ENCODE measurements at regions not wholly inside any gene's neighbourhood (a gene's known extent, or its start where the extent isn't known, plus 50 kb on each side); places are given as distances from the start of the nearest gene placed in this dataset.

DNA sequence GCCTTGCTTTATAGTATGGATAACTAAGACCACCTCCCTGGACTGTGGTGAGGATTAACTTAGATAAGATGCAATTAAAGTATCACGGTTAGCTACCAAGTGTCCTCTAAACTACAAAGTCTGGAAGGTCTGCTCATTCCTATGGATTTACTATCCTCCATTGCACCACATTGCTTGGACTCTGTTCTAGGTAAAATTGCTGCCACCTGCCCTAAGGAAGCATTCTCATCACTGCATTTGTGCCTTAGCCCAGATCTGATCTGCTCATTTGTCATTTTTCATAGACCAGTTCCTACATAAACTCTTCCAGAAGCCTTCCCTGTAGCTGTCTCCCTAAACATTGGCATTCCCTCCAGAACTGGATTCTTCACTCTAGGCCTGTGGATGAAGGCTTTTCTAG lies 380.0 kb downstream of the INSC start:
- no peaks in the 10 kb centered on the region; a peak in 1 of 5 replicates for H3K27me3 ChIP-seq (ENCODE audit: control insufficient read depth in 2 of 2, insufficient read depth in 2 of 2, low read length in 2 of 2)
- no peak overlapping the region for H2AFZ ChIP-seq (ENCODE audit: low read depth, low read length)

DNA sequence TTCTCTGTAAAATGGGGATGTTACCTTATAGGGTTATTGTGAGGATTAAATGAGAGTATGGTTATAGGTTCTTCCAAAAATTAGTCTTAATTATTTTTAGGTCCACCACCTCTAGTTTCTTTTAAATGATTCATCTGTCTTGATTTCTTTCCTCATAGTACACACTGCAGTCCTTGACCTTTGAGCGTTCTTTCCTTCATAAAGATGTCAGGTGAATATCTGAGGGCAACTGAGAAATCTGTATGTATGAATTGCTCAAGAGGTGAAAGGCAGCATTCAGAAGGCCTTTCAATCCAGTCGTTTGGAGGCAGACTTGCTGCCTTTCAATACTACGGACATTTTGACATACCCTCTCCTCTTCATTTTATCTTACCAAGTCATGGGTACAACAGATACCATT lies 380.7 kb downstream of the INSC start:
- Histone ChIP-seq H3K4me3 (no peak overlapping the region), H3K9me3 (replicated peaks; ENCODE audit: control insufficient read depth, insufficient read depth, low read depth, low read length) (no peaks in the 10 kb centered on the region), H2AFZ (ENCODE audit: low read depth, low read length) (no peak overlapping the region), H3K4me1 (replicated peaks in 1 of 2; ENCODE audit: control insufficient read depth in 2 of 2, insufficient read depth in 2 of 2, low read length in 2 of 2) (no peaks in the 10 kb centered on the region), H3K9ac (ENCODE audit: insufficient read depth in 1 of 2, low read depth in 2 of 2, low read length in 2 of 2) (no peak overlapping the region), H3K36me3 (ENCODE audit: control insufficient read depth, insufficient read depth, low read length) (no peaks in the 10 kb centered on the region), H3K27me3 (ENCODE audit: control insufficient read depth in 2 of 2, insufficient read depth in 2 of 2, low read length in 2 of 2) (no peaks in the 10 kb centered on the region; a peak in 1 of 5 replicates), H4K20me1 (replicated peaks; ENCODE audit: control insufficient read depth, insufficient read depth, low read length) (no peaks in the 10 kb centered on the region), H3K27ac (ENCODE audit: extremely low read depth, low read depth, low read length) (no peak overlapping the region), H3K4me2 (ENCODE audit: insufficient read depth, low read length) (no peak overlapping the region), H3K9me1 (ENCODE audit: control insufficient read depth, insufficient read depth, low read length) (no peaks in the 10 kb centered on the region), H3K79me2 (ENCODE audit: control insufficient read depth, insufficient read depth, low read length) (no peaks in the 10 kb centered on the region)
- POLR2A ChIA-PET, result no interaction called here
- FAIRE-seq (no peak), ATAC-seq (no peak), DNase-seq (ENCODE audit: extremely low read depth in 1 of 4, low spot score in 3 of 4) (no peak)
- WGBS (ENCODE audit: insufficient coverage, low coverage, missing lambda C conversion rate), result 3% methylated on average over 3 of the region's 3 CpGs
- intact Hi-C loops (cut with micrococcal nuclease), result no loop called here
- CTCF ChIA-PET (ENCODE audit: low intra/inter-chr PET ratio), result no interaction called here
- in situ Hi-C loops (cut with MboI), result no loop called here
- BruUV-seq (replicated peaks), result no TSS peak
- TF ChIP-seq, protein P1, sequence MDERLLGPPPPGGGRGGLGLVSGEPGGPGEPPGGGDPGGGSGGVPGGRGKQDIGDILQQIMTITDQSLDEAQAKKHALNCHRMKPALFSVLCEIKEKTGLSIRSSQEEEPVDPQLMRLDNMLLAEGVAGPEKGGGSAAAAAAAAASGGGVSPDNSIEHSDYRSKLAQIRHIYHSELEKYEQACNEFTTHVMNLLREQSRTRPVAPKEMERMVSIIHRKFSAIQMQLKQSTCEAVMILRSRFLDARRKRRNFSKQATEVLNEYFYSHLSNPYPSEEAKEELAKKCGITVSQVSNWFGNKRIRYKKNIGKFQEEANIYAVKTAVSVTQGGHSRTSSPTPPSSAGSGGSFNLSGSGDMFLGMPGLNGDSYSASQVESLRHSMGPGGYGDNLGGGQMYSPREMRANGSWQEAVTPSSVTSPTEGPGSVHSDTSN (CRISPR knock-in tag; IDR thresholded peaks at IDR 0.05; ENCODE audit: low read depth), result no peak
- TF ChIP-seq, protein P1 (tag; conservative IDR thresholded peaks at IDR 0.05; ENCODE audit: low read depth), result no peak
- TF ChIP-seq BRD4 (IDR thresholded peaks at IDR 0.05), result no peak
- no peak for TF ChIP-seq ZNF263 (CRISPR knock-in tag; IDR thresholded peaks at IDR 0.05; ENCODE audit: borderline replicate concordance)
- TF ChIP-seq PRMT5 (CRISPR knock-in tag; IDR thresholded peaks at IDR 0.05), result no peak
- TF ChIP-seq ZNF354B (CRISPR knock-in tag; IDR thresholded peaks at IDR 0.05), result no peak
- no peak for TF ChIP-seq MTF1 (CRISPR knock-in tag; IDR thresholded peaks at IDR 0.05; ENCODE audit: borderline replicate concordance)
- no peak for TF ChIP-seq SAP30 (IDR thresholded peaks at IDR 0.05; ENCODE audit: borderline replicate concordance, insufficient read depth, low read depth, low read length, poor library complexity, severe bottlenecking)
- no peak for TF ChIP-seq FOXM1 (IDR thresholded peaks at IDR 0.05; ENCODE audit: low read depth)
- TF ChIP-seq FOXM1 (CRISPR knock-in tag; IDR thresholded peaks at IDR 0.05; ENCODE audit: low read depth), result no peak
- TF ChIP-seq CEBPG (CRISPR knock-in tag; IDR thresholded peaks at IDR 0.05), result no peak
- no peak for TF ChIP-seq CEBPG (tag; conservative IDR thresholded peaks at IDR 0.05 in 1 of 2, IDR thresholded peaks at IDR 0.05 in 1 of 2)

More for the DNA sequence above, 380.0 kb downstream of the INSC start:
- H3K4me3 ChIP-seq, result no peak overlapping the region
- TF ChIP-seq CBX3 (IDR thresholded peaks at IDR 0.05; ENCODE audit: borderline replicate concordance in 1 of 2, low read length in 2 of 2), result no peak
- no peak for TF ChIP-seq KLF16 (IDR thresholded peaks at IDR 0.05)
- TF ChIP-seq ZNF707 (CRISPR knock-in tag; conservative IDR thresholded peaks at IDR 0.05), result no peak
- no peak for TF ChIP-seq ZNF316 (IDR thresholded peaks at IDR 0.05)
- TF ChIP-seq C11orf30 (IDR thresholded peaks at IDR 0.05; ENCODE audit: low read depth), result no peak
- TF ChIP-seq FOXJ2 (tag; IDR thresholded peaks at IDR 0.05), result no peak
- no peaks in the 10 kb centered on the region for H4K20me1 ChIP-seq (replicated peaks; ENCODE audit: control insufficient read depth, insufficient read depth, low read length)
- H3K4me2 ChIP-seq (ENCODE audit: insufficient read depth, low read length), result no peak overlapping the region
- DNase-seq (ENCODE audit: extremely low read depth in 1 of 4, low spot score in 3 of 4) (no peak), FAIRE-seq (no peak), ATAC-seq (no peak)
- no peaks in the 10 kb centered on the region for H3K4me1 ChIP-seq (replicated peaks in 1 of 2; ENCODE audit: control insufficient read depth in 2 of 2, insufficient read depth in 2 of 2, low read length in 2 of 2)
- no peaks in the 10 kb centered on the region for H3K79me2 ChIP-seq (ENCODE audit: control insufficient read depth, insufficient read depth, low read length)
- H3K36me3 ChIP-seq (ENCODE audit: control insufficient read depth, insufficient read depth, low read length), result no peaks in the 10 kb centered on the region
- POLR2A ChIA-PET, result no interaction called here
- CTCF ChIA-PET (ENCODE audit: low intra/inter-chr PET ratio), result no interaction called here
- H3K9ac ChIP-seq (ENCODE audit: insufficient read depth in 1 of 2, low read depth in 2 of 2, low read length in 2 of 2), result no peak overlapping the region
- H3K9me1 ChIP-seq (ENCODE audit: control insufficient read depth, insufficient read depth, low read length), result no peaks in the 10 kb centered on the region
- 0% methylated on average over 1 of the region's 1 CpG for WGBS (ENCODE audit: insufficient coverage, low coverage, missing lambda C conversion rate)
- no peaks in the 10 kb centered on the region for H3K9me3 ChIP-seq (replicated peaks; ENCODE audit: control insufficient read depth, insufficient read depth, low read depth, low read length)
- intact Hi-C loops (cut with micrococcal nuclease), result no loop called here
- H3K27ac ChIP-seq (ENCODE audit: extremely low read depth, low read depth, low read length), result no peak overlapping the region
- BruUV-seq (replicated peaks), result no TSS peak
- in situ Hi-C loops (cut with MboI), result no loop called here
